GM13977 (cell line): ENCODE measurements at regions not wholly inside any gene's neighbourhood (a gene's known extent, or its start where the extent isn't known, plus 50 kb on each side); places are given as distances from the start of the nearest gene placed in this dataset.

Experiments used
- DNase-seq: peaks from one replicate; pipeline ENCODE4 v3.0.0; 2012; ENCODE audit warnings: low spot score
- CTCF ChIP-seq: IDR thresholded peaks from 2 replicates; pipeline ENCODE4 v1.5.1; 2012; ENCODE audit warnings: mild to moderate bottlenecking, control low read depth; ENCODE audit not compliant: insufficient read depth; ENCODE audit errors: extremely low read depth, missing control alignments
- in situ Hi-C: fragments of 300-500 bp; cut with MboI; formaldehyde crosslinking; loops from one replicate; pipeline ENCODE4 v1.12.0; 2022; ENCODE audit warnings: low sequenced_read_pairs, low pct_unique_long_range_greater_than_20kb, mixed read lengths, inconsistent platforms; ENCODE audit not compliant: unreplicated experiment

- in situ Hi-C loops, result no loop called here
- TF ChIP-seq CTCF, result no peak
- DNase-seq, result no peak
These were observed 683.8 kb upstream of the ANKRD30A start for GRCh38 chr10:36441557-36441956.

- no peak for TF ChIP-seq CTCF
- in situ Hi-C loops, result no loop called here
- DNase-seq, result no peak
These were observed 684.9 kb upstream of the ANKRD30A start for GRCh38 chr10:36440539-36440938.

- DNase-seq, result no peak
- TF ChIP-seq CTCF, result no peak
- in situ Hi-C loops, result no loop called here
These were observed 688.0 kb upstream of the ANKRD30A start for GRCh38 chr10:36437367-36437766.

GRCh38 chr10:36428507-36428906, 696.9 kb upstream of the ANKRD30A start:
- in situ Hi-C loops, result no loop called here
- no peak for DNase-seq
- no peak for TF ChIP-seq CTCF

- in situ Hi-C loops, result no loop called here
- no peak for TF ChIP-seq CTCF
- DNase-seq, result no peak
These were observed 700.1 kb upstream of the ANKRD30A start for GRCh38 chr10:36425131-36425797.

GRCh38 chr10:36424502-36424901, 700.9 kb upstream of the ANKRD30A start:
- DNase-seq, result no peak
- in situ Hi-C loops, result no loop called here
- TF ChIP-seq CTCF, result no peak
